Fibroblast of lung (primary cell): ENCODE measurements at regions not wholly inside any gene's neighbourhood (a gene's known extent, or its start where the extent isn't known, plus 50 kb on each side); places are given as distances from the start of the nearest gene placed in this dataset.

ENCODE experiments used
- DNase-seq, 2 donors: peaks; one replicate each; pipeline versions ENCODE4 v3.0.0 to v3.0.0-alpha.2; 2010; ENCODE audit warnings: low read depth in 2 of 2
- H2AFZ ChIP-seq: 2 replicates; pipeline ENCODE4 v1.5.1; 2012; ENCODE audit warnings: low read length, control low read depth, inconsistent platforms
- H3K27ac ChIP-seq: 2 replicates; pipeline ENCODE4 v1.5.1; 2011; ENCODE audit warnings: low read length, control low read depth; ENCODE audit not compliant: insufficient read depth
- H3K27me3 ChIP-seq: 2 replicates; pipeline ENCODE4 v1.5.1; 2011; ENCODE audit warnings: mild to moderate bottlenecking, low read length; ENCODE audit not compliant: control insufficient read depth, insufficient read depth
- H3K36me3 ChIP-seq: 2 replicates; pipeline ENCODE4 v1.5.1; 2011; ENCODE audit warnings: low read length; ENCODE audit not compliant: control insufficient read depth, insufficient read depth
- H3K4me1 ChIP-seq: 2 replicates; pipeline ENCODE4 v1.5.1; 2011; ENCODE audit warnings: low read length; ENCODE audit not compliant: control insufficient read depth, insufficient read depth; ENCODE audit errors: extremely low read depth
- H3K4me2 ChIP-seq: 2 replicates; pipeline ENCODE4 v1.5.1; 2011; ENCODE audit warnings: low read length, control low read depth; ENCODE audit not compliant: insufficient read depth; ENCODE audit errors: extremely low read depth
- H3K4me3 ChIP-seq, 4 experiments: fragments of 200-600 bp in 1 of 4; sonication (generic) in 1 of 4; replicated peaks in 1 of 4; 2 replicates each; pipeline ENCODE4 v1.5.1; 2011 to 2016; ENCODE audit warnings: low read length in 4 of 4, low read depth in 3 of 4, mild to moderate bottlenecking in 3 of 4, control low read depth in 2 of 4, inconsistent platforms in 1 of 4, mixed read lengths in 1 of 4; ENCODE audit not compliant: insufficient read depth in 1 of 4; ENCODE audit errors: control extremely low read depth in 1 of 4
- H3K79me2 ChIP-seq: 2 replicates; pipeline ENCODE4 v1.5.1; 2012; ENCODE audit warnings: mild to moderate bottlenecking, low read length, inconsistent platforms; ENCODE audit not compliant: control insufficient read depth, insufficient read depth
- H3K9ac ChIP-seq: 2 replicates; pipeline ENCODE4 v1.5.1; 2011; ENCODE audit warnings: mild to moderate bottlenecking, low read length, control low read depth; ENCODE audit not compliant: insufficient read depth
- H3K9me3 ChIP-seq: 2 replicates; pipeline ENCODE4 v1.5.1; 2012; ENCODE audit warnings: low read depth, low read length; ENCODE audit not compliant: control insufficient read depth, insufficient read depth
- H4K20me1 ChIP-seq: 2 replicates; pipeline ENCODE4 v1.5.1; 2011; ENCODE audit warnings: low read length; ENCODE audit not compliant: control insufficient read depth, insufficient read depth; ENCODE audit errors: extremely low read depth
- EZH2 ChIP-seq: IDR thresholded peaks from 2 replicates; pipeline ENCODE4 v1.5.1; 2012; ENCODE audit warnings: low read length, control low read depth, mild to moderate bottlenecking; ENCODE audit errors: missing control alignments
- TF ChIP-seq, protein P1 (sequence below), 2 donors: IDR thresholded peaks in 1 of 2; conservative IDR thresholded peaks in 1 of 2; 1 replicate in 1 of 2; 2 replicates in 1 of 2; pipeline ENCODE4 v1.5.1; 2011 to 2012; ENCODE audit warnings: low read length in 2 of 2, control low read depth in 1 of 2, inconsistent platforms in 1 of 2, low read depth in 1 of 2, mild to moderate bottlenecking in 1 of 2

DNA sequence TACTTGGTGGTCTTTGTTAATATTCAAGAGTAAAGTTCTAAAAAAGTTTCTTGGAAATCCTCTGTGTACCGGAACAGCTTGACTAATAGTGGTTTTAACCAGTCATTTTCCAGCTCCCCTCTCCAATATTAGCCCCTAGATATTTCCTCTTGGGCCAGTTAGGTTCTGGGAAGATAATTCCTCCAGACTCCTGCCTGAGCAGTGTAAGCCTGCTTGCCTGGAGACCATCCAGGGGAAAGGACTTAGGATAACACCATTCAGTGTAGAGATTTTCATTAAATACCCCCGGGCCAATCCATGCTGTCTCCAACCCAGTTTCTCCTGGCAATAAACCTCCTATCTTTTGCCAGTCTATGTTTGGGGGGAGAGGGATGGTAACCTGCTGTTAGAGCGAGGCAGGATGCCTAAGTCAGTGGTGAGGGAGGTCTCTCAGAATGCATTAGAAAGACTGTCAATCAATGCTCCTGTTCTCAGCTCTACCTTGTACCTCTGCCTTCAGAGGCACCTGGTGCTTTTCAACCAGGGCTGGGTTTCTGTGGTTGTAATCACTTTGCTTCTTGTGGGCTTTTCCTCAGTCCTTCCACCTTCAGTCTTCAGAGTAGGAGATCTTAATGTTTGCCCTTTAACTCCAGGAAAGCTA, 186.4 kb downstream of the RNF152 start:
- H3K27ac ChIP-seq = no peak overlapping the region
- H3K9me3 ChIP-seq = no peaks in the 10 kb centered on the region
- no peaks in the 10 kb centered on the region for H3K79me2 ChIP-seq
- H3K27me3 ChIP-seq = no peaks in the 10 kb centered on the region
- H3K4me3 ChIP-seq = no peak overlapping the region
- no peak for TF ChIP-seq EZH2
- TF ChIP-seq, protein P1, sequence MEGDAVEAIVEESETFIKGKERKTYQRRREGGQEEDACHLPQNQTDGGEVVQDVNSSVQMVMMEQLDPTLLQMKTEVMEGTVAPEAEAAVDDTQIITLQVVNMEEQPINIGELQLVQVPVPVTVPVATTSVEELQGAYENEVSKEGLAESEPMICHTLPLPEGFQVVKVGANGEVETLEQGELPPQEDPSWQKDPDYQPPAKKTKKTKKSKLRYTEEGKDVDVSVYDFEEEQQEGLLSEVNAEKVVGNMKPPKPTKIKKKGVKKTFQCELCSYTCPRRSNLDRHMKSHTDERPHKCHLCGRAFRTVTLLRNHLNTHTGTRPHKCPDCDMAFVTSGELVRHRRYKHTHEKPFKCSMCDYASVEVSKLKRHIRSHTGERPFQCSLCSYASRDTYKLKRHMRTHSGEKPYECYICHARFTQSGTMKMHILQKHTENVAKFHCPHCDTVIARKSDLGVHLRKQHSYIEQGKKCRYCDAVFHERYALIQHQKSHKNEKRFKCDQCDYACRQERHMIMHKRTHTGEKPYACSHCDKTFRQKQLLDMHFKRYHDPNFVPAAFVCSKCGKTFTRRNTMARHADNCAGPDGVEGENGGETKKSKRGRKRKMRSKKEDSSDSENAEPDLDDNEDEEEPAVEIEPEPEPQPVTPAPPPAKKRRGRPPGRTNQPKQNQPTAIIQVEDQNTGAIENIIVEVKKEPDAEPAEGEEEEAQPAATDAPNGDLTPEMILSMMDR (conservative IDR thresholded peaks at IDR 0.05 in 1 of 2, IDR thresholded peaks at IDR 0.05 in 1 of 2; ENCODE audit: low read depth in 1 of 2, low read length in 2 of 2) = no peak
- no peak for DNase-seq
- H3K4me1 ChIP-seq = peaks cover 4% of the 10 kb centered on the region
- no peaks in the 10 kb centered on the region for H4K20me1 ChIP-seq
- no peak overlapping the region for H3K4me2 ChIP-seq
- H3K9ac ChIP-seq = no peak overlapping the region
- no peaks in the 10 kb centered on the region for H3K36me3 ChIP-seq
- no peak overlapping the region for H2AFZ ChIP-seq

DNA sequence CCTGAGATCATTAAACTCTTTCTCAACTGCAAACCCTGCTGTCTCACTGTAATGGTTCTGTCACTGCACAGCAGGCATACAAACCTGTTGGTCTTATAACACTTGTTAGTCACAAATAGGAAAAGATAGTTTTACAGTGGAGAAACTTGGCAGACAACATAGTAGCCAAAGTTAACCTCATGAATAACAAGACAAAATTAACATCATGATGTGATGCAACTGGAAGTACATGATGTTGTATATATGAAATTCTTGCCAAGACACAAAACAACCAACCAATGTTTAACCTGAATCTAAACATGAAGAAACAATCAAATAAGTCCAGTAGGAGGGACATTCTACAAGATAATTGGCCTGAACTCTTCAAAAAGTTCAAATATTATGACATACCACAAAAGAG, 189.3 kb downstream of the RNF152 start:
- no peaks in the 10 kb centered on the region for H3K36me3 ChIP-seq
- H3K4me3 ChIP-seq = no peak overlapping the region
- no peaks in the 10 kb centered on the region for H3K9me3 ChIP-seq
- no peak overlapping the region for H3K9ac ChIP-seq
- DNase-seq = peak; percentile 82 to 96
- no peak overlapping the region for H3K27ac ChIP-seq
- H3K4me1 ChIP-seq = peaks cover 4% of the 10 kb centered on the region
- H3K4me2 ChIP-seq = no peak overlapping the region
- H3K27me3 ChIP-seq = no peaks in the 10 kb centered on the region
- no peaks in the 10 kb centered on the region for H4K20me1 ChIP-seq
- no peaks in the 10 kb centered on the region for H3K79me2 ChIP-seq
- no peak overlapping the region for H2AFZ ChIP-seq
- TF ChIP-seq EZH2 = no peak
- TF ChIP-seq, protein P1 (conservative IDR thresholded peaks at IDR 0.05 in 1 of 2, IDR thresholded peaks at IDR 0.05 in 1 of 2; ENCODE audit: low read depth in 1 of 2, low read length in 2 of 2) = no peak

DNA sequence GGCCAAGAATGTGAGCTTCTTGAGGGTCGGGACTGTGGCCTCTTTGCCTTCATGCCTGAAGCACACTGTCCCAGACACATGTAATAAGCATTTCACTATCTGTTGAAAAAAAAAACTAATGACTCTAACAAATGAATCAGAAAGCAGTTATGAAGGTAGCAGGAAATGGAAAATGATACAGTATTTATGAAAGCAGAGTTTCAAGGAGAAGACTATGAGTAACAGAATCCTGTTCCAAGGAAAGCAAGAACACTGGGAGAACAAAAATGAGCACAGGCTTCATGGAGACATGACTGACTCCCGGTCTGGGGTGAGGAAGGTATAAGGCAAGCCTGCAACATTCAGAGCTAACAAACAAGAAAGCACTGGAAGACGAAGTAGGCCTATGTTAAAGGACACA, 190.8 kb downstream of the RNF152 start:
- Histone ChIP-seq H3K4me1 (peaks cover 4% of the 10 kb centered on the region), H3K9me3 (no peaks in the 10 kb centered on the region), H3K79me2 (no peaks in the 10 kb centered on the region), H3K27ac (peak overlapping the region; percentile 26), H3K36me3 (no peaks in the 10 kb centered on the region), H2AFZ (no peak overlapping the region), H3K4me3 (no peak overlapping the region), H4K20me1 (no peaks in the 10 kb centered on the region), H3K9ac (no peak overlapping the region), H3K27me3 (no peaks in the 10 kb centered on the region), H3K4me2 (no peak overlapping the region)
- DNase-seq = peak; percentile 51 to 89
- TF ChIP-seq, protein P1 (conservative IDR thresholded peaks at IDR 0.05 in 1 of 2, IDR thresholded peaks at IDR 0.05 in 1 of 2; ENCODE audit: low read depth in 1 of 2, low read length in 2 of 2) = no peak
- no peak for TF ChIP-seq EZH2
